ENCODE measurements at regions not wholly inside any gene's neighbourhood (a gene's known extent, or its start where the extent isn't known, plus 50 kb on each side); places are given as distances from the start of the nearest gene placed in this dataset.
"Not testable (repeated sequence)": the region's sequence is repeated elsewhere in the genome, so short reads cannot be mapped to it uniquely, and the experiment has no call there.

DNA sequence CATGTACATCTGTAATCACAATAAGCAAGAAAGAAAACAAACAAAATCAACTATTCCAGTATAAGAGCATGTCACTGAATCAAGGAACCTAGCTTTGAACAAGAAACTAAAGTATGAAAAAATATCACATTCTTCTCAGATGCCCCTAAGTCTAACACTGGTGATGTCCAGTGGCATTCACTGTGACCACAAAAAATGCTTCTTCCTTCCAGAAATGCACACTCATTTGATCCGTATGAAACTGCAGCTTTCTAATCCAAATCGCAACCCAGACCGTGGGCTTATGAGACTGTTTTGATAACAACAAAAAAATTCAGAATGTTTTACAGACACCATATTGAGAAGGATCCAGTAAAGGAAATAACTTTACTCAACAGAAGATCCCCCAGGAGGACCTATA is 320.1 kb upstream of the TARS1 start:
- TF ChIP-seq, protein P1, sequence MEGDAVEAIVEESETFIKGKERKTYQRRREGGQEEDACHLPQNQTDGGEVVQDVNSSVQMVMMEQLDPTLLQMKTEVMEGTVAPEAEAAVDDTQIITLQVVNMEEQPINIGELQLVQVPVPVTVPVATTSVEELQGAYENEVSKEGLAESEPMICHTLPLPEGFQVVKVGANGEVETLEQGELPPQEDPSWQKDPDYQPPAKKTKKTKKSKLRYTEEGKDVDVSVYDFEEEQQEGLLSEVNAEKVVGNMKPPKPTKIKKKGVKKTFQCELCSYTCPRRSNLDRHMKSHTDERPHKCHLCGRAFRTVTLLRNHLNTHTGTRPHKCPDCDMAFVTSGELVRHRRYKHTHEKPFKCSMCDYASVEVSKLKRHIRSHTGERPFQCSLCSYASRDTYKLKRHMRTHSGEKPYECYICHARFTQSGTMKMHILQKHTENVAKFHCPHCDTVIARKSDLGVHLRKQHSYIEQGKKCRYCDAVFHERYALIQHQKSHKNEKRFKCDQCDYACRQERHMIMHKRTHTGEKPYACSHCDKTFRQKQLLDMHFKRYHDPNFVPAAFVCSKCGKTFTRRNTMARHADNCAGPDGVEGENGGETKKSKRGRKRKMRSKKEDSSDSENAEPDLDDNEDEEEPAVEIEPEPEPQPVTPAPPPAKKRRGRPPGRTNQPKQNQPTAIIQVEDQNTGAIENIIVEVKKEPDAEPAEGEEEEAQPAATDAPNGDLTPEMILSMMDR (IDR thresholded peaks at IDR 0.05; ENCODE audit: control insufficient read depth, insufficient read depth, low read depth, low read length, missing control alignments), result no peak
- H3K4me3 ChIP-seq (ENCODE audit: control insufficient read depth, low read depth, low read length), result no peak overlapping the region
- peak; percentile 58 for DNase-seq (ENCODE audit: low read depth)

DNA sequence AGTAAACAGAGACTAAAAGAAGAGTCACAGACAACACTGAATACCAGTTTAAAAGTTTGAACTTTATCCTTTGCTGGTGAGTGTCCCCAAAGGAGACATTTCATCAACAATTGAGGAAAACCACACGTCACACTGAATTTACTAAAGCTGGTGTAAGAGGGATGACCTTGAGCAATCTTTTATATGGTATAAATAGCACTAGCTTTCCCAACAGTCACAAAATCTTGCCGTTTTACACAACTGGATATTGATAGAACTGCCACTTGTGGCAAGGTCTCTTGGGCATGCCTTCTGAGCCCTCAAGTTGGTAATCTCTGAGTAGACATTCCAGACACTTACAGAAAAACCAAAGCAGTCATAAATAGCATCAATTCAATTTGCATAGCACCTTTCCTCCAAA is 311.5 kb upstream of the TARS1 start:
- H3K4me3 ChIP-seq (ENCODE audit: control insufficient read depth, low read depth, low read length), result no peak overlapping the region
- DNase-seq (ENCODE audit: low read depth), result no peak
- TF ChIP-seq, protein P1 (IDR thresholded peaks at IDR 0.05; ENCODE audit: control insufficient read depth, insufficient read depth, low read depth, low read length, missing control alignments), result no peak

DNA sequence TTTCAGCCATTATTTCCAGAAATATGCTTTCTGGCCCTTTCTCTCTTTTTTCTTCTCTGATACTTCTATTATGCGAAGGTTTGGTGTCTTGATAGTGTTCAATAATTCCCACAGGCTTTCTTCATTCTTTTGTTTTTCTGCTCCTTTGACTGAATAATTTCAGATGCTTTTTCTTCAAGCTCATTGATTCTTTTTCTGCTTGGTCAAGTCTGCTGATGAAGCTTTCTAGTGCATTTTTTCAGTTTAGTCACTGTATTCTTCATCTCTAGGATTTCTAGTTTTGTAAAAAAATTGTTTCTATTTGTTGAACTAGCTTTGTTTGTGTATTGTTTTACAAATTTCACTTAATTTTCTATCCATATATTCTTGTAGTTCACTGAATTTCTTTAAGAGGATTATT is 304.0 kb upstream of the TARS1 start:
- DNase-seq (ENCODE audit: low read depth), result no peak
- TF ChIP-seq, protein P1 (IDR thresholded peaks at IDR 0.05; ENCODE audit: control insufficient read depth, insufficient read depth, low read depth, low read length, missing control alignments), result no peak

DNA sequence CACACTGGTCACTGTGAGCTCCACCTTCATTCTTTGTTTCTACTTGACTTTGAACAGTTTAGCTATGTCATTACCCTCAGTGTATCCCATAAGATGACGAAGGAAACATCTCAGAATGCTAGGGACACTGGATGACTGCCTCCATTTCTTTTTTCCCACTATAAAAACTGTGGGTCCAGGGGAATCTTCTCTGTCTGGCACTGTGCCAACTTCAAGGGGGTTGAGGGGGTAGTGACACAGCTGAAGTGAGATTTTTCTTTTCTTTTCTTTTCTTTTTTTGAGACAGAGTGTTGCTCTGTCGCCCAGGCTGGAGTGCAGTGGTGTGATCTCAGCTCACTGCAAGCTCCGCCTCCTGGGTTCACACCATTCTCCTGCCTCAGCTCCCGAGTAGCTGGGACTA is 302.6 kb upstream of the TARS1 start:
- not testable (repeated sequence) for DNase-seq (ENCODE audit: low read depth); H3K4me3 ChIP-seq (ENCODE audit: control insufficient read depth, low read depth, low read length)

More for the DNA sequence above, 304.0 kb upstream of the TARS1 start:
- no peak overlapping the region for H3K4me3 ChIP-seq (ENCODE audit: control insufficient read depth, low read depth, low read length)

DNA sequence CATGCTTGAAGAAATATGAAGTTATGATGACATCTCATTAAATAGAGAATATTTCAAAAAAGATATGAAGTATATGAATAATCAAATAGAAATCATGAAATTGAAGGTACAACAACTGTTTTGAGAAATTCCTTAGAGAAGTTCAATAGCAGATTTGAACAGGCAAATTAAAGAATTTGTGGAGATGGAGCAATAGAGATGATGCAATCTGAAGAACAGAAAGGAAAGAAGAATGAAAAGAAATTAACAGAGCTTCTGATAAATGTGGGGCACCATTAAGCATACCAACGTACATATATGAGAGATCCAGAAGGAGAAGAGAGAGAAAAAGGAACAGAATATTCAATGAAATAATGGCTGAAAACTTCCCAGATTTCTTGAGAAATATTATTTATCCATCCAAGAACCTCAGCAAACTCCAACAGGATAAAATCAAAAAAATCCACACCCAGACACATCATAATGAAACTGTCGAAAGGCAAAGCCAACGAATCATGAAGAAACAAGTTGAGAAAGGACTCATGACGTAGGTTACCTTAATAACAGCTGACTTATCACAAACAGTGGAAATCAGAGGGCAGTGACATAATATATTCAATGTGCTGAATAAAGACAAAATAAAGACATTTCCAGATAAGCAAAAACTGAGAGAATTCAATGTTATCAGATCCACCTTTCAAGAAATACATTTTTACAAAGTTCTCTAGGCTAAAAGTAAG is 297.2 kb upstream of the TARS1 start:
- DNase-seq (ENCODE audit: low read depth), result no peak
- TF ChIP-seq, protein P1 (IDR thresholded peaks at IDR 0.05; ENCODE audit: control insufficient read depth, insufficient read depth, low read depth, low read length, missing control alignments), result no peak
- H3K4me3 ChIP-seq (ENCODE audit: control insufficient read depth, low read depth, low read length), result no peak overlapping the region

DNA sequence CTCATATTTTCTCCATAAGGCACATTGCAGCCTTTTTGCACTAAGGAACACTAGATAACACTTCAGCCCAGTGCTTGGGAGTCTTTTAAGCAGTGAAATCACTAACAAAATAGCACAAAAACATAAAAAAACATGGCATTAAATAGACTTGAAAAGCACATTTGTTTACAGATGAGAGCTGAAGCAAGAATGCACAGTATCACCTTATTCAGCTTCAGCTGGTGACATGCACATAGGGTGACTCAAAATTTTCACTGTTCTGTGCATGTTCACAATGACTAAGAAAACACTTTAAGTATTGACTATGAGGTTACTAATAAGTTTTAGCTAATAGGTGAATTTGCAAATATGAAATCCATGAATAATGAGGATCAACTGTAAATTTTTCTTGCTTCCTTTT is 293.9 kb upstream of the TARS1 start:
- no peak overlapping the region for H3K4me3 ChIP-seq (ENCODE audit: control insufficient read depth, low read depth, low read length)
- DNase-seq (ENCODE audit: low read depth), result no peak
- TF ChIP-seq, protein P1 (IDR thresholded peaks at IDR 0.05; ENCODE audit: control insufficient read depth, insufficient read depth, low read depth, low read length, missing control alignments), result no peak

DNA sequence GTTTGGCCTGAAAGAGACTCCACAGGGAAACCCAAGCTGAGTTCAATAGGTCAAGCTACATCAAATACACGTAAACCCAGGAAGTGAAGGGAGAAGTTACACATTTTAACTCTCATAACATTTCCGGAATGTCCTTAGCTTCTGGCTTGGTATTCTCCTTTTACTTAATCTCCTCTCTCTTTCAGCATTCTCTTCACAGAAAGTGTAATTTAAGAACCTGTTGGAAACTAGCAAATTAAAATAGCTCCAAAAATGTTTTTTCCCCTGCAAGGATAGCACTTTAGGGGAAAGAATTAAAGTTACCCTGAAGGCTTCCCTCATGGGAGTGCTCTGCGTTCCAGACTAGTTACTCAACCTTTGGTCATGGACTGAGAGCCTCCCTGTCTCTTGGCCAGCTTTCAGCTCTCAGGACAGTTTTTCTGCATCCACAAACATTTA is 292.7 kb upstream of the TARS1 start:
- TF ChIP-seq, protein P1 (IDR thresholded peaks at IDR 0.05; ENCODE audit: control insufficient read depth, insufficient read depth, low read depth, low read length, missing control alignments), result no peak
- H3K4me3 ChIP-seq (ENCODE audit: control insufficient read depth, low read depth, low read length), result no peak overlapping the region
- DNase-seq (ENCODE audit: low read depth), result peak; percentile 74
